Right cardiac atrium (tissue), 5 donors: ENCODE measurements at regions not wholly inside any gene's neighbourhood (a gene's known extent, or its start where the extent isn't known, plus 50 kb on each side); places are given as distances from the start of the nearest gene placed in this dataset.
A peak's percentile ranks its signal among the peaks of the same experiment; 100 is the strongest.

Source experiments
- ATAC-seq, 2 donors: fragments of 200-7000 bp; cut with Tn5 transposase; one replicate each; pipeline versions ENCODE4 v1.8.0 to v1.9.1; 2020; ENCODE audit warnings: moderate library complexity in 2 of 2, mild to moderate bottlenecking in 1 of 2
- DNase-seq, 3 donors: peaks; one replicate each; pipeline ENCODE4 v3.0.0-alpha.2; 2020
- H3K27ac ChIP-seq: one replicate; pipeline ENCODE4 v1.5.1; 2013; ENCODE audit warnings: mild to moderate bottlenecking, low read length, control low read depth, moderate library complexity
- H3K27me3 ChIP-seq: one replicate; pipeline ENCODE4 v1.6.1; 2013; ENCODE audit not compliant: control insufficient read depth, insufficient read depth
- H3K4me1 ChIP-seq: one replicate; pipeline ENCODE4 v1.6.1; 2013; ENCODE audit warnings: low read length; ENCODE audit not compliant: control insufficient read depth, insufficient read depth
- H3K4me3 ChIP-seq: one replicate; pipeline ENCODE4 v1.5.1; 2013; ENCODE audit warnings: low read length, control low read depth
- H3K9me3 ChIP-seq: one replicate; pipeline ENCODE4 v1.6.1; 2013; ENCODE audit warnings: low read length; ENCODE audit not compliant: control insufficient read depth
- WGBS: extraction: QIAGEN DNeasy Blood & Tissue Kit; methylation state at CpG from one replicate; pipeline ENCODE4 v1.1.7; 2013; 5-methylcytosine and 5-hydroxymethylcytosine counted together
- intact Hi-C, 4 donors: fragments of 100-400 bp; cut with DNase I; formaldehyde crosslinking; loops; one replicate each; pipeline versions ENCODE4 v1.11.0 to v1.14.0; 2022 to 2023
- donor health status: healthy with polysubstance abuse.
- donor health status: DM: no; HTN: yes; CAD: no.
- donor health status: DM: no; HTN: no; CAD: no.
- donor health status: DM: no; HTN: yes; CAD: no; lungs with severe emphysema.
- donor health status: DM: yes; HTN: yes; CAD: no.

DNA sequence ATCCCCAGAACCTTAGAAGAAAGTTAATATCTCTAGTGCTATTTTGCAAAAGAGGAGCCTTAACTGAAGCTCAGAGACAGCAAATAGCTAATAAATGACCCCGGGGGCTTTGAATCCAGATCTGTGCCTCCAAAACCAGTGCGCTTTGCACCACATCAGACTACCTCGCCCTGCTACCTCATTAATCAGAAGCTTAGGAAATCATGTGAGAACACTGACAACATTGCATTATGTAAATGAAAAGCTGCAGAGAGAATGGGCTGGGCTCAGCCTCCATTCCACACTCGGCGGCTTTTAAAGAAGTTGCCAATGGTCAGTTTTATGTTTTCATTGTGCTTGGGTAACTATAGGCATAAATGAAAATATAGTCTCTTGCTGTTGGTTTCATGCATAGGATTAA, 54.0 kb upstream of the STMND1 start:
- no peak for DNase-seq
- 84% methylated on average over 5 of the region's 5 CpGs for WGBS
- Histone ChIP-seq H3K27me3 (no peaks in the 10 kb centered on the region), H3K27ac (no peak overlapping the region), H3K9me3 (no peaks in the 10 kb centered on the region), H3K4me1 (peaks cover 2% of the 10 kb centered on the region), H3K4me3 (no peak overlapping the region)
- intact Hi-C loops = no loop called here
- no peak for ATAC-seq

GRCh38 chr6:17045581-17046322, 56.1 kb upstream of the STMND1 start:
- DNase-seq (no peak), ATAC-seq (peak in 1 of 2 donors; percentile 60)
- H3K27me3 ChIP-seq = no peaks in the 10 kb centered on the region
- H3K9me3 ChIP-seq = no peaks in the 10 kb centered on the region
- H3K4me3 ChIP-seq = no peak overlapping the region
- 36% methylated on average over 4 of the region's 4 CpGs for WGBS
- intact Hi-C loops = no loop called here
- H3K27ac ChIP-seq = no peak overlapping the region
- peaks cover 2% of the 10 kb centered on the region for H3K4me1 ChIP-seq

DNA sequence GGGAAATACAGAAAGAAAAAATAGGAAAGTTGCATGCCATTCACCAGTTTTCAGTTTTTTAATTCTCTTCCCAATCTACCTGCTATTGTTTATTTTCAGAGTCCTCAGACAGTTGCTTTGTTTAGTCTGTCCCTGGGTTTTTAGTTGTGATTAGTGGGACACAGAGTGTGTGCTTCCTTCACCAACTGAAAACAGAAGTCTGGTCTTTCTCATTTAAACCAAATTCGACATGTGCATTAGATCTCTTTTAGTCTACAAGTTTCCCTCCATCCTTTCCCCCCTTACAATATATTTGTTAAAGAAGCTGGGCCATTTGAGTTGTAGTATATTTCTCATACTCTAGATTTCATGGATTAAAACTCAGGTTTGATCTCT, 58.7 kb upstream of the STMND1 start:
- H3K27ac ChIP-seq = no peak overlapping the region
- H3K4me1 ChIP-seq = peaks cover 2% of the 10 kb centered on the region
- DNase-seq (no peak), ATAC-seq (no peak)
- intact Hi-C loops = no loop called here
- WGBS = 54% methylated on average over 1 of the region's 1 CpG
- H3K9me3 ChIP-seq = no peaks in the 10 kb centered on the region
- H3K4me3 ChIP-seq = no peak overlapping the region
- no peaks in the 10 kb centered on the region for H3K27me3 ChIP-seq

DNA sequence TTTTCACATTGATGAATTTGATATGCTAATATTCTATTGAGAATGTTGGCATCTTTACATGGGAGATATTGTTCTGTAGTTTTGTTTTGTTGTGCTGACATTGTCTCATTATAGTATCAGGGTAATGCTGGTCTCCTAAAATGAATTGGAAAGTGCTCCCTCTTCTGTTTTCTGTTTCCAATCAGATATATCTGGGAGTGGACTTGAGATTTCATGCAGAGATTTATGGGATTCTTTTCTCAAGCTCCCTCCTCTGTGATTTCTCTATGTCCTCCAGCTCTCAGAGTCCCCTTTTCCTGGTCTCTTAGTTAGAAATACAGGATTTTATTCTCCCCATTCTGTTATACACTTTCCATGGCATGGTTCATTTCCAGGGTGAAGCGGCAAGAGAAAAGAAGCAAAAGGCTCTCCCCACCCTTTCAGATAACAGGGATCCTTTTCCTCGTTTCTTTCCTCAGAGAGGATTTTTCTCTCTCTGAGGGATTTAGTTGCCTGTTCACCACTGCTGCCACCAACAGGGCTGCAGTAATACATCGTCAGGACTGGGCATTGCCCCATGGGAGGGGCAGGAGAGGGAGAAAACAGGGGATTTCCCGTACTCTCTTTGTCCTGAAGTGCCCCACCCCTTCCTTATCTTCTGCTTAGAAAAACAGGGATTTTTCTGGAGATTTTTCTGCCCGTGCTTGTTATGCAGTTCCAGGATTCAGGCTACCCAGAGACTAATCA, 59.3 kb upstream of the STMND1 start:
- intact Hi-C loops = no loop called here
- no peaks in the 10 kb centered on the region for H3K27me3 ChIP-seq
- H3K27ac ChIP-seq = no peak overlapping the region
- H3K4me3 ChIP-seq = no peak overlapping the region
- peak; percentile 74 to 87 for ATAC-seq
- peak in 2 of 3 donors; percentile 15 to 52 for DNase-seq
- H3K4me1 ChIP-seq = peaks cover 2% of the 10 kb centered on the region
- WGBS = 5% methylated on average over 5 of the region's 5 CpGs
- H3K9me3 ChIP-seq = no peaks in the 10 kb centered on the region

GRCh38 chr6:17039266-17039665, 62.6 kb upstream of the STMND1 start:
- DNase-seq (no peak), ATAC-seq (no peak)
- WGBS = 90% methylated on average over 4 of the region's 4 CpGs
- H3K4me3 ChIP-seq = no peak overlapping the region
- no peaks in the 10 kb centered on the region for H3K9me3 ChIP-seq
- H3K27ac ChIP-seq = no peak overlapping the region
- H3K27me3 ChIP-seq = no peaks in the 10 kb centered on the region
- no peaks in the 10 kb centered on the region for H3K4me1 ChIP-seq
- intact Hi-C loops = no loop called here

GRCh38 chr6:17038316-17038715, 63.5 kb upstream of the STMND1 start:
- Histone ChIP-seq H3K27me3 (no peaks in the 10 kb centered on the region), H3K27ac (no peak overlapping the region), H3K4me1 (no peaks in the 10 kb centered on the region), H3K9me3 (no peaks in the 10 kb centered on the region), H3K4me3 (no peak overlapping the region)
- DNase-seq = no peak
- no peak for ATAC-seq
- intact Hi-C loops = no loop called here
- 78% methylated on average over 2 of the region's 2 CpGs for WGBS

DNA sequence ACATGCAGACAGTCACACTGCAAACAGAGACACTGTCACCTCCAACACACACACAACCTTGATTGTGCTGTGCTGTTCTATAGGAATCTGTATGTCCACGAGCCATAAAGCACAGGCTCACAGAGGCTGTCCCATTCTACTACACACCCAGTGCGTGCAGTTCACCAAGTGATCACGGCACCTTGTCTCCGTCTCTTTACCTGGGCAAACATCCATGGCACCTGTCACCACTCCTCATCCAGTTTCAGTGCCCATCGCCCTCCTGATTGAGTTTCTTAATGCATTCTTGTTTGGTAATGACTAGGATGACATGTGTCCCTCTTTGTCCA, 65.8 kb upstream of the STMND1 start:
- Histone ChIP-seq H3K4me1 (no peaks in the 10 kb centered on the region), H3K27ac (no peak overlapping the region), H3K27me3 (no peaks in the 10 kb centered on the region), H3K4me3 (no peak overlapping the region), H3K9me3 (no peaks in the 10 kb centered on the region)
- 91% methylated on average over 5 of the region's 5 CpGs for WGBS
- no peak for ATAC-seq
- intact Hi-C loops = no loop called here
- DNase-seq = no peak

DNA sequence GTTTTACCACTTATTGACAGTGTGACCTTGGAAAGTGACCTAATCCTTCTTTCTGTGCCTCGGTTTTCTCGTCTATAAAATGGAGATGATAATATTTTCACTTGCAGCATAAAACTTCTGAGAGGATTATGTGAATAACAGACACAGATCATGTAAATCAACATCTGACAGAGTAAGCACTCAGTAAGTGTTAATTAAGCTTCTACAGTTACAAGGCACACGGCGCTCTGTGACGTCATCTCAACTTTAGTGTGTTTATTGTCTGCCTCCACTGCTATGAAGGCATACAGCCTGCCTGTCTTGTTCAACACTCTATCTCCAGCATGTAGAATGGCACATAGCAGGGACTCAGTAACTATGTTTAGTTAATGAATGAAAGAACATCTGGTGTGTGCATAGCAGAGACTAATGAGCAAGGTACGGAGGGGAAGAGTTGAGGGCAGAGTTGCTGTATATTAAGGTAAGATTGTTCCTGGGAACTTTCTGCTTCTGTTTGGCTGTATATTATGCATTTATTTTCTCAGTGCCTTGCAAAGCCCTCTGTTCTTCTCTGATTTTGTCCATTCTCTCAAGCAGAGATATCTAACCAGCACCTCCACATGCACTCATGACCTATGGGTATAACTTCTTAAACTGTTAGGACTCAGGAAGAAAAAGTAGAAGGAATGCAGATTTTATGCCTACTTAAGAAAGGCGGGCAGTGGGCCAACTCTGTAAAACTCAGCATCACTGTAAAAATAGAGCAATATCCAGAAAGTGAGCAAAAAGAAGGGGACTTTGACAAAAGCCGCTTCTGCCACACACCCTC, 66.4 kb upstream of the STMND1 start:
- no peak overlapping the region for H3K4me3 ChIP-seq
- no peaks in the 10 kb centered on the region for H3K4me1 ChIP-seq
- 83% methylated on average over 8 of the region's 8 CpGs for WGBS
- H3K27ac ChIP-seq = no peak overlapping the region
- H3K9me3 ChIP-seq = no peaks in the 10 kb centered on the region
- H3K27me3 ChIP-seq = no peaks in the 10 kb centered on the region
- intact Hi-C loops = no loop called here
- ATAC-seq = no peak
- no peak for DNase-seq

- intact Hi-C loops = no loop called here
- H3K9me3 ChIP-seq = no peaks in the 10 kb centered on the region
- H3K27ac ChIP-seq = no peak overlapping the region
- 49% methylated on average over 4 of the region's 4 CpGs for WGBS
- no peak overlapping the region for H3K4me3 ChIP-seq
- DNase-seq (no peak), ATAC-seq (no peak)
- no peaks in the 10 kb centered on the region for H3K27me3 ChIP-seq
- no peaks in the 10 kb centered on the region for H3K4me1 ChIP-seq
These were observed 68.1 kb upstream of the STMND1 start for GRCh38 chr6:17033746-17034145.

DNA sequence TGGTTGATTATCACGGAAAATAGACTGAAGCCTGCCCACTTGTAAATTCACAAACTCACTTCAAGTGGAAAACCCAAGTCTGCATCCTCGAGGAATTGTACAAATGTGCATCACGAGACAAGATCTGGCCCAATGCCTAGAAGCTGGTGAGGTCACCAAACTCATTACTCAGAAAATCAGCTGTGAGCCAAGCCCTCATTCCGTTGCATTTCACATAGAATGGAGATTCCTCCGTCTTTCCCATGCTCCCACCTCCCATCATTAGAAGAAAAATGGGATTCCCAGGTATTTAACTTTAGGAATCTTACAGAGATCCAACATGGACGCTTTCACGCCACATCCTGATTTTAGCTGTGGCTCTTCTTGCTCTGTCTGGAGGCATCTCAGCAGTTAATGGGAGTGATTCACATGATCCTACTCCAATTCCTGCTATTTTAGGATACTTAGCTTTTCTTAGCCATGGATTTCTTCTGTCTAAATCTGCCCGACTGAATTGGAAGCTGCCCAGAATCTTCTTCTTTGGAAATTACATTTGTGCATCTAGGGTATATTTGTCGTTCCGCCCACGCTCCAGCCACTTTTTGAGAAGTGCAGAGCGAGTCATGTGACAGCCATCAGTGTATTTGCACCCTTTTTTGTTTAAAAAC, 68.7 kb upstream of the STMND1 start:
- Histone ChIP-seq H3K4me1 (no peaks in the 10 kb centered on the region), H3K27me3 (no peaks in the 10 kb centered on the region), H3K9me3 (no peaks in the 10 kb centered on the region), H3K4me3 (no peak overlapping the region), H3K27ac (peak overlapping the region; percentile 38)
- intact Hi-C loops = no loop called here
- DNase-seq = peak; percentile 62 to 73 (median 70)
- 22% methylated on average over 12 of the region's 12 CpGs for WGBS
- peak; percentile 67 to 79 for ATAC-seq

DNA sequence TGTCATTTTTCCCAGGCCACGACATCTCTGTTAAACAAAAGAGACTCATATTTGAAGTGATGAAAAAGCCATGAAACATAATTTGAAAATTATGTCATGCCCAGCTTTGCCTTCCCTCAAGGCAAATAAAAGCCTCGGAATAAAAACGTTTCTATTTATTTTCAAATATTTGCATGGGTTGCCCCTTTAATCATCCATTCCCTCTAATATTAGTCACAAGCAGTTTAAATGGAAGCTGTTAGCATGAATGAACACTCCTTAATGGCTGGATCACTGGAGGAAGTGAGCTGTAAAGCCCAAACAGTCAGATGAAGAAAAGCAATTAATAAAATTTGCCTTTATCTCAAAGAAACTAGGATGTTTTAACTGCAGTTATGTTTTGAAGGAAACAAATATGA, 69.3 kb upstream of the STMND1 start:
- no peak overlapping the region for H3K4me3 ChIP-seq
- peak overlapping the region; percentile 38 for H3K27ac ChIP-seq
- H3K9me3 ChIP-seq = no peaks in the 10 kb centered on the region
- no peaks in the 10 kb centered on the region for H3K4me1 ChIP-seq
- ATAC-seq (no peak), DNase-seq (no peak)
- 36% methylated on average over 3 of the region's 3 CpGs for WGBS
- intact Hi-C loops = no loop called here
- H3K27me3 ChIP-seq = no peaks in the 10 kb centered on the region
